ENCODE measurements at regions not wholly inside any gene's neighbourhood (a gene's known extent, or its start where the extent isn't known, plus 50 kb on each side); places are given as distances from the start of the nearest gene placed in this dataset.
"Not testable (repeated sequence)": the region's sequence is repeated elsewhere in the genome, so short reads cannot be mapped to it uniquely, and the experiment has no call there.

GRCh38 chr16:75811020-75811634, 84.8 kb upstream of the CPHXL start:
- H3K4me1 Mint-ChIP-seq, result no peaks in the 10 kb centered on the region
- peaks cover 4% of the 10 kb centered on the region for H3K27me3 Mint-ChIP-seq
- CTCF ChIA-PET, result no interaction called here
- DNase-seq, result no peak
- H3K27ac Mint-ChIP-seq, result no peak overlapping the region
- no peaks in the 10 kb centered on the region for H3K9me3 Mint-ChIP-seq
- no peaks in the 10 kb centered on the region for H3K36me3 Mint-ChIP-seq (ENCODE audit: low read depth)
- H3K4me3 Mint-ChIP-seq, result no peak overlapping the region
- POLR2A ChIA-PET, result no interaction called here

GRCh38 chr16:75818491-75818890, 92.2 kb upstream of the CPHXL start:
- no peaks in the 10 kb centered on the region for H3K9me3 Mint-ChIP-seq
- ChIA-PET POLR2A (no interaction called here), CTCF (no interaction called here)
- H3K27me3 Mint-ChIP-seq, result peaks cover 3% of the 10 kb centered on the region
- no peak overlapping the region for H3K4me3 Mint-ChIP-seq
- no peak overlapping the region for H3K27ac Mint-ChIP-seq
- no peaks in the 10 kb centered on the region for H3K36me3 Mint-ChIP-seq (ENCODE audit: low read depth)
- H3K4me1 Mint-ChIP-seq, result no peaks in the 10 kb centered on the region
- no peak for DNase-seq

GRCh38 chr16:75820672-75821071, 94.4 kb upstream of the CPHXL start:
- Mint-ChIP-seq H3K4me3 (no peak overlapping the region), H3K9me3 (no peaks in the 10 kb centered on the region), H3K27me3 (peaks cover 3% of the 10 kb centered on the region), H3K4me1 (no peaks in the 10 kb centered on the region), H3K27ac (no peak overlapping the region), H3K36me3 (ENCODE audit: low read depth) (no peaks in the 10 kb centered on the region)
- ChIA-PET POLR2A (no interaction called here), CTCF (no interaction called here)
- DNase-seq, result no peak

GRCh38 chr16:75821117-75821516, 94.8 kb upstream of the CPHXL start:
- CTCF ChIA-PET, result no interaction called here
- Mint-ChIP-seq H3K4me3 (no peak overlapping the region), H3K27ac (no peak overlapping the region), H3K4me1 (no peaks in the 10 kb centered on the region), H3K27me3 (peaks cover 3% of the 10 kb centered on the region), H3K36me3 (ENCODE audit: low read depth) (no peaks in the 10 kb centered on the region), H3K9me3 (no peaks in the 10 kb centered on the region)
- no peak for DNase-seq
- POLR2A ChIA-PET, result no interaction called here

- H3K4me3 Mint-ChIP-seq; DNase-seq; H3K4me1 Mint-ChIP-seq; H3K9me3 Mint-ChIP-seq; POLR2A ChIA-PET; H3K36me3 Mint-ChIP-seq (ENCODE audit: low read depth); H3K27me3 Mint-ChIP-seq; CTCF ChIA-PET; H3K27ac Mint-ChIP-seq: not testable (repeated sequence)
Measured at GRCh38 chr16:75825750-75826149, 99.5 kb upstream of the CPHXL start.

GRCh38 chr16:75827372-75828038, 101.2 kb upstream of the CPHXL start:
- H3K9me3 Mint-ChIP-seq; H3K4me1 Mint-ChIP-seq; H3K27me3 Mint-ChIP-seq; H3K36me3 Mint-ChIP-seq (ENCODE audit: low read depth); POLR2A ChIA-PET; CTCF ChIA-PET; H3K27ac Mint-ChIP-seq; DNase-seq; H3K4me3 Mint-ChIP-seq: not testable (repeated sequence)

GRCh38 chr16:75833385-75833784, 107.1 kb upstream of the CPHXL start:
- CTCF ChIA-PET, result interaction anchor here (0.6 kb wide), 1 partner anchor 31 kb away, joined by 4 read pairs; no protein-coding TSS in a partner anchor
- DNase-seq; H3K27me3 Mint-ChIP-seq; POLR2A ChIA-PET; H3K36me3 Mint-ChIP-seq (ENCODE audit: low read depth); H3K4me3 Mint-ChIP-seq; H3K4me1 Mint-ChIP-seq; H3K9me3 Mint-ChIP-seq; H3K27ac Mint-ChIP-seq: not testable (repeated sequence)

- peaks cover 4% of the 10 kb centered on the region for H3K9me3 Mint-ChIP-seq
- peaks cover 5% of the 10 kb centered on the region for H3K27me3 Mint-ChIP-seq
- CTCF ChIA-PET, result no interaction called here
- H3K4me1 Mint-ChIP-seq, result no peaks in the 10 kb centered on the region
- H3K36me3 Mint-ChIP-seq (ENCODE audit: low read depth), result no peaks in the 10 kb centered on the region
- H3K27ac Mint-ChIP-seq, result no peak overlapping the region
- no peak for DNase-seq
- no peak overlapping the region for H3K4me3 Mint-ChIP-seq
- POLR2A ChIA-PET, result no interaction called here
Measured at GRCh38 chr16:75836347-75837010, 110.2 kb upstream of the CPHXL start.

GRCh38 chr16:75837264-75837663, 111.0 kb upstream of the CPHXL start:
- POLR2A ChIA-PET, result no interaction called here
- CTCF ChIA-PET, result no interaction called here
- DNase-seq, result no peak
- Mint-ChIP-seq H3K27me3 (peaks cover 5% of the 10 kb centered on the region), H3K9me3 (peaks cover 4% of the 10 kb centered on the region), H3K27ac (no peak overlapping the region), H3K4me3 (no peak overlapping the region), H3K4me1 (no peaks in the 10 kb centered on the region), H3K36me3 (ENCODE audit: low read depth) (no peaks in the 10 kb centered on the region)

- H3K36me3 Mint-ChIP-seq (ENCODE audit: low read depth), result no peaks in the 10 kb centered on the region
- POLR2A ChIA-PET, result no interaction called here
- CTCF ChIA-PET, result no interaction called here
- H3K27me3 Mint-ChIP-seq, result peaks cover 5% of the 10 kb centered on the region
- H3K27ac Mint-ChIP-seq, result no peak overlapping the region
- no peak for DNase-seq
- no peaks in the 10 kb centered on the region for H3K4me1 Mint-ChIP-seq
- peaks cover 4% of the 10 kb centered on the region for H3K9me3 Mint-ChIP-seq
- H3K4me3 Mint-ChIP-seq, result no peak overlapping the region
Measured at GRCh38 chr16:75837681-75838080, 111.4 kb upstream of the CPHXL start.

GRCh38 chr16:75841517-75841916, 115.2 kb upstream of the CPHXL start:
- Mint-ChIP-seq H3K27me3 (peaks cover 6% of the 10 kb centered on the region), H3K4me1 (no peaks in the 10 kb centered on the region)

GRCh38 chr16:75847172-75847571, 120.9 kb upstream of the CPHXL start:
- Mint-ChIP-seq H3K4me1 (no peaks in the 10 kb centered on the region), H3K36me3 (ENCODE audit: low read depth) (no peaks in the 10 kb centered on the region), H3K27me3 (peaks cover 2% of the 10 kb centered on the region), H3K27ac (no peak overlapping the region), H3K9me3 (no peaks in the 10 kb centered on the region), H3K4me3 (no peak overlapping the region)
- POLR2A ChIA-PET, result no interaction called here
- CTCF ChIA-PET, result no interaction called here
- DNase-seq, result no peak

More at GRCh38 chr16:75841517-75841916, 115.2 kb upstream of the CPHXL start:
- H3K9me3 Mint-ChIP-seq, result no peaks in the 10 kb centered on the region
- ChIA-PET CTCF (no interaction called here), POLR2A (no interaction called here)
- H3K4me3 Mint-ChIP-seq, result no peak overlapping the region
- H3K27ac Mint-ChIP-seq, result no peak overlapping the region
- H3K36me3 Mint-ChIP-seq (ENCODE audit: low read depth), result no peaks in the 10 kb centered on the region
- no peak for DNase-seq

- Mint-ChIP-seq H3K36me3 (ENCODE audit: low read depth) (no peaks in the 10 kb centered on the region), H3K27ac (no peak overlapping the region), H3K4me1 (no peaks in the 10 kb centered on the region), H3K27me3 (no peaks in the 10 kb centered on the region), H3K9me3 (no peaks in the 10 kb centered on the region), H3K4me3 (no peak overlapping the region)
- POLR2A ChIA-PET, result no interaction called here
- DNase-seq, result no peak
- CTCF ChIA-PET, result no interaction called here
Measured at GRCh38 chr16:75854152-75854551, 127.9 kb upstream of the CPHXL start.
